KBM-7 (cell line): ENCODE measurements at regions not wholly inside any gene's neighbourhood (a gene's known extent, or its start where the extent isn't known, plus 50 kb on each side); places are given as distances from the start of the nearest gene placed in this dataset.
"Not testable (repeated sequence)": the region's sequence is repeated elsewhere in the genome, so short reads cannot be mapped to it uniquely, and the experiment has no call there.

ENCODE experiments used
- DNase-seq: peaks from one replicate; pipeline ENCODE4 v3.0.0-alpha.2; 2015
- in situ Hi-C: fragments of 300-500 bp; cut with MboI; formaldehyde crosslinking; loops from 2 replicates; pipeline ENCODE4 v1.14.3; 2020; ENCODE audit warnings: low sequenced_read_pairs, low pct_unique_long_range_greater_than_20kb, mixed read lengths

DNA sequence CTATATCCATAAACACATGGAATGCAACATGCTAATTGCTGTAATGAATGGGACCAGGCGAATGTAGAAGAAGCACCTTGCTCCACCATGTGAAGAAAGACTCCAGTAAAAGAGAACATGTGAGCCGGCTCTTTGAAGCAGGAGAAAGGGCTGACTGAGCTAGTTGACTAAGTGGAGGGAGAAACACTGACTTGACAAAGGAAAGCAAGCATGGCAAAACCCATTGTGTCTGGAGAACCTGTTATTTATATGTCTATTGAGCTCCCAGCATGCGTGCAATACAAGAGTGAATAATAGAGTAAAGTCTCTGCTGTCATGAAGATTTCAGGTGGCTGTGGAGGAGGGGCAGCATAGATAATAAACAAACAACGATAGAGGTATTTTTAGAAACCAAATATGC, 559.9 kb downstream of the RAB28 start:
- DNase-seq: no peak
- in situ Hi-C loops: no loop called here

DNA sequence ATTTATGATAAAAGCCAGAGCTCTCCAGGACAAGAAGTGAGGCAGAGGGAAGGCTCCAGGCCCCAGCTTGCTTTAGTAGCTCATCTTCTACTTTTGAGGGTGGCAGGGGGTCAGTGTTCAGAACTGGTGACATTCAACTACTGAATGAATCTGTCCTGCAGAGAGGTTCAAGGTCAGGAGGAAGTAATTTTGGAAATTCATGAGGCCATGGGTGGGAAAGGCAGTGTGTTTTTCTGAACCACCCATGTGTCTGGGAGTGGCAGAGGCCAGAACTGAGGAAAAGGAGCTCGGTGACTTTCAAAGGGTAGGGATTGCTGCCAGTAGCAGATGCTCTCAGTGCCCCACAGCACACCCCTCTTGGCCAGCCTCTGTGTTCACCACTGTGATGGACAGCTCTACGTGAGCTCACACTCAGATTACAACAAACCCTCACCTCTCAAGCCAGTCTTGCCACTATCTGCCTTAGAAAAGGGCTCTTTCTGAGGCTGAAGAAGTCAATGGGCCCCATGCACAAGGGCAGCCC, 571.2 kb downstream of the RAB28 start:
- in situ Hi-C loops: no loop called here

DNA sequence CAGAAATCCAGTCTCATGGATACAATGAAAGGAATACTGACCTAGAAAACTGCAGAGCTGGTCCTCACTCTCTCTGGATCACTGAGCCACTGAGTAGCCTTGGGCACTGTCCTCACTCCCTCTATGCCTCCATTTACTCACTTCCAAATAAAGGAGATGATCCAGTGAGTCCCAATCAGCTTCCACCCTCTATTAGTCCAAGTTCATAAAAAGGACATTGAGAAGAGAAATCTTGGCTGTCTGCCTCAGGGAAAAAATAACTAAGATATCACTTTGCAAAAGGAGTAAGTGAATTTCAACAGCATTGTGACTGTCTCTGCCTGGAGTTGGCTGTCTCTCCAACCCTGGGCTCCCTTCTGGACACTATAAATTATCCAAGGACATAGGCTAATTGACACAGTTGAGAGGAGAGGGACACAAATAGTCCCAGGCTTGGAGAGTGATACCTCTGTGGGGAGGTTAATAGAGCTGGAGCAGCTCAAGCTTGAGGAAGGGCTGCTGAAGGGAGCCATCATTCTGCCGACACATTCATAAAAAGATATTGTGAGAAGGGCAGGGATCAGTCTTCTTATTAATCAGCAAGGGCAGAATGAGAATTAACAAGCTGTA, 572.3 kb downstream of the RAB28 start:
- in situ Hi-C loops: no loop called here

More for the DNA sequence above, 571.2 kb downstream of the RAB28 start:
- DNase-seq: no peak

DNA sequence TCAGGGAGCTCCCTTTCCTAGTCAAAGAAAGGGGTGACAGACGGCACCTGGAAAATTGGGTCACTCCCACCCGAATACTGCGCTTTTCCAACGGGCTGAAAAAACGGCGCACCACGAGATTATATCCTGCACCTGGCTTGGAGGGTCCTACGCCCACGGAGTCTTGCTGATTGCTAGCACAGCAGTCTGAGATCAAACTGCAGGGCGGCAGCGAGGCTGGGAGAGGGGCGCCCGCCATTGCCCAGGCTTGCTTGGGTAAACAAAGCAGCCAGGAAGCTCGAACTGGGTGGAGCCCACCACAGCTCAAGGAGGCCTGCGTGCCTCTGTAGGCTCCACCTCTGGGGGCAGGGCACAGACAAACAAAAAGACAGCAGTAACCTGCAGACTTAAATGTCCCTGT, 580.5 kb downstream of the RAB28 start:
- in situ Hi-C loops, DNase-seq: not testable (repeated sequence)

More for the DNA sequence above, 572.3 kb downstream of the RAB28 start:
- no peak for DNase-seq

DNA sequence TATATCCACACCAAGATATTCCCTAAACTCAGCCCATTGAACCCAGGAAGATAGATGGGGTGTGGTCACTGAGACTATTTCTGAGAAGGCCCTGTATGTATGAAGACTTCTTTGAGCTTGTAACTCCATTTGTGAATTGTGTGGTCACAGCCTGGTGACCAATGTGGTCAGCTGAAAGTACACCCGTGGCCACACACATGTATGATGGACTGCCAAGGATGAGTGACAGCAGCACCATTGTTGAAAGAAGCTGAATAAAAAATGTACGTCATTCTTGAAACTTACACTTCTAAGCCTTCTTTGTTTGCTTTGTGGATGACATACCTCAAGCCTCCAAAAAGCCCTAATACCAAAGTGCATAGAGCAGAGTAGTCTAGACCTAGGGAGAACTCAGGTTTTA, 581.4 kb downstream of the RAB28 start:
- in situ Hi-C loops: no loop called here
- DNase-seq: no peak

DNA sequence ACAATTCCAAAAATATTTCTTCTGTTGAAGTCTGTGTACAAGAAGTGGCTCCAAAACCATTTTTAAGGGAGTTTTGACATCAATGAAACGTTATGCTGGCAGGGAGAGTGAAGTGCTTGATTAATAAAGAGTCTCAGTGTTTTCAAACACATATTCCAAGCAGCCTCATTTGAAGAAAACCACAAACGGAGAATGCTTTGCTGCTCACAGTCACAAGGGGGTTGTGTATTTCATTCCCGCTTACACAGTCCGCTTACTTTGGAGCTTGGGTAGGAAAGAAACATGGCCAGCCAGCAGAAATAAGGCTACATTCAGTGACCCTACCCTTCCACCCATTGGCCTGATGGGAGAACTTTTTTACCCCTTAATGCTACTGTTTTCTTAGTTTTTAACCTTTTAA, 586.2 kb downstream of the RAB28 start:
- no peak for DNase-seq
- in situ Hi-C loops: no loop called here

DNA sequence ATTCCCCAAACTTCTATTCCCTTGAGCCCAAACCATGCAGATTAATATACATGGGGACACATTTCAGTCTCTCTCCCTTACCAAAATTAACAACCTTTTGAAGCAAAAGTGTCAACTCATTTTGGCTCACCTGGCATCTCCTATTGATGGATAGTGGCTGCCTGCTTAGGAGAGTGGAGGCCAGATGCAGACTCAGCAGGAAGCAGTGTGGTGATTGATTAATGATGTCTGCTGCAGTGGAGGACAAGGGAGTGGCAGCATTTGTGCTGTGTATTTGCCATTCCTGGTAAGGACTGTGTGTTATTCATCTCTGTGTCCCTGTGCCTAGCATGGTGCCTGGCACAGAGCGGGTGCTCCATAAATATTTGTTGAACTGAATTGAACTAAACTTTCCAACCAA, 590.1 kb downstream of the RAB28 start:
- no peak for DNase-seq
- in situ Hi-C loops: no loop called here

DNA sequence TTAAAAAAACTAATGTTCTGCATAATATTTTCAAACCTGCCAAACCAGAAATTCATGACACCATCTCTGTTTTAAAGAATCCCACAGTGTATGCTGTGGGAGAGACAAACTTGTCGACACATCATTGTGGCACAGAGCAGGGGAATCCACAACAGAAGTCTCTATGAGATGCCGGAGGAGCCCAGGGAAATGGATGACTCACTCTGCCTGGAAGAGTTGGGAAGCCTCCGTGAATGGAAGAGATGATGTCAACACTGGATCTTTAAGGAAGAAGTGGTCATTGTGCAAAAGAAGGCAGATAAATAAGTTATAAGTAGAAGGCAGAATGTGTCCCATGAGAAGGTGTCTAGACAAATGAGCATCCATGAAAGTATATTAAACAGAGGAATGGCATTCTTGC, 595.1 kb downstream of the RAB28 start:
- no peak for DNase-seq
- in situ Hi-C loops: no loop called here

DNA sequence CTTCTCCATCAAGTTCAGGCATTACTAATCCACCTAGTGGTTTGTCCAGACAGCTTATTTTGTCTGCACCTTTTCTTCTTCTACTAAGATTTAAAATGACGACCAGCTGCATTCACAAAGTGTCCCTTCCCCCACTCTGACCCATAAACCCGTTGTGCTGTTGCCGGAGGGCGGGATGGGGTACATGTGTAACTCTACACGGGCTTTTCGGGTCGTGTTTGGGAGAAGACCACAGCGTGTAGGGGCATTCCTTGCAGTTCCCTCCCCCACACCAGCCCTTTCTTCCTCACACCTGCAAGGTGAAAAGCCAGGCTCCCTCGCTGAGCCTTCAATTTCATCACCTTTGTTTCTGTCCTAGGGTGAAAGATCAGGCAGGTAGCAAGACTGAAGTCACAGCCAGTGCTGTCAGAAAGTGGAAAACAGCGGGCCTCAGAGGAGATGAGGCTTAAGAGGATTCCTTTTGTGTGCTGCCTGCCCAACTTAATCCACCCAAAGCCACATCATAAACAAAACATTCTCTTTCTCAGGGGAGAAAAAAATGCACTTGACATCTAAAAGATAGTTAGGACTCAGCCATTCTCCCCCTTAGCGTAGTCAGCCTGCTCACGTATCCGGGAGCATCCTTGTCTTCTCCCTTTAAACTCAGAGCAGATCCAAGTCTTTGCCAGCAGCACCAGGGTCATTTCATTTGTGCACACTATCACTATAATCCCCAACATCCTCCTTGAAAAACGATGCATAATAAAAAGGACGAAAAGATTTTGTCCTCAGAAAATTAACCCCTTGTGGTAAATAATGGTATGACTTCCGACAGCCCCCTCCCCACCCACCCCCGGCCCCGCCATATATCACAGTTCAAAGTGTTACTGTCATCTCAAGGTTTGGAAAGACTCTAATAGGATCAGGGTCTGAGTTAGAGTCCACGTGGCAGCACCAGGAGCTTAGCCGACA, 599.0 kb downstream of the RAB28 start:
- no peak for DNase-seq
- in situ Hi-C loops: no loop called here

DNA sequence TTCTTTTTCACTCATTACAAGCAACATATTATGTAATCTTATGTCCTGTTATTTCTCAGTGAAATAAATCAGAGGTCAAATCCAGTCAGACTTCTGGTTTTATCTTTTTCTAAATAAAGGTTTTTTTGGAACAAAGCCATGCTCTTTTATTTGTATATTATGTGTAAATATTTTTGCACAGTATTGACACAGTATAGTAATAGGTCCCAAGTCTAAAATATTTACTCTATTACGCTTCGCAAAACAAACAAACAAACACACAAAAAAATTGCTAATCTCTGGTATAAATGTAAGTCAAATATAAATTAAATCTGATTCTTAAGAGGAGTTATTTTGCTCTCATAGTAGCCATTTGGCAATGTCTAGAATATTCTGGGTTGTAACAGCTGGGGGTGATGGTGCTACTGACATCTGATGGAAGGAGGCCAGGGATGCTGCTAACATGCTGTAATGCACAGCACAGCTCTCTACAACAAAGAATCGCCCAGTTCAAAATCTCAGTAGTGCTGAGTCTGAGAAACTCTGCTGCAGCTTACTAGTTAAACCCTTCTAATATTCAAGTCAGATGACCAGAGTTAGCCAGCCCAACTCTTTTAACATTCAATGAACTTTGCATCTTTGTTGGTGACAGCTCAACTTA, 602.1 kb downstream of the RAB28 start:
- in situ Hi-C loops: no loop called here
- DNase-seq: no peak

DNA sequence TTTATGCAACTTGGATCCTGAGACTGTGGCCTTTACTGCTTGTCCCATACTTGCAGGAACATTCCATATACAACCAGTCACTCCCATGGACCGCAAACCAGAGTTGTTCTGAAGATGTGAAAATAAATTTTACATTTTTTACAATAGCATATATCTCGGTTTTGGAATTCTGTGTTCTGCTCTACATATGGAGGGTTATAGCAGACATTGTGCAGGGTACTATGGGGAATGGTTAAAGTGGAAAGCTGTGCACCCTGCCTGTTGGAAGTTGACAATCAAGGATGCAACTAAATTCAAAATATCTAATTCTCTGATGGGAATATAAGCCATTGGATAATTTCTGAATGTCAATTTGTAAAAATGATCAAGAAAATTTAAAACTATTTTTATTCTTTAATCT, 603.3 kb downstream of the RAB28 start:
- in situ Hi-C loops: no loop called here
- DNase-seq: no peak

DNA sequence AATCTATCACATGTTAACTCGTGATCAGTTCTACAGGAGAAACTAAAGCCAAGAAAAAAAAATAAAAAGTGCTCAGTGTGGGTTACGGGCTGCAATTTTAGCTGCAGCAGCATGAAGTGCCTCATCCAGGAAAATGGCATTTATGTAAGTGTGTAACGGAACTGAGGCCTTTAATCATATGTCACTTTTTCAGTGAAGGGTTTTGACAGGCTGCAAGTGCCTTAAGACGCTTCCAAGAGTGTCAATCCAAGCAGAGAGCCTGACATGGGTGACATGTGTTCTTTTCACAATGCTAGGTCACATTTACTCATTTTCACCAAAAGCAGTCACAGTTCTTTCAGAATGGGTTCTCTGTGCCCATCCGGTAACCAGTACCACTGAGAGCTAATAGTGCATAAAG, 604.6 kb downstream of the RAB28 start:
- in situ Hi-C loops: no loop called here
- DNase-seq: no peak

DNA sequence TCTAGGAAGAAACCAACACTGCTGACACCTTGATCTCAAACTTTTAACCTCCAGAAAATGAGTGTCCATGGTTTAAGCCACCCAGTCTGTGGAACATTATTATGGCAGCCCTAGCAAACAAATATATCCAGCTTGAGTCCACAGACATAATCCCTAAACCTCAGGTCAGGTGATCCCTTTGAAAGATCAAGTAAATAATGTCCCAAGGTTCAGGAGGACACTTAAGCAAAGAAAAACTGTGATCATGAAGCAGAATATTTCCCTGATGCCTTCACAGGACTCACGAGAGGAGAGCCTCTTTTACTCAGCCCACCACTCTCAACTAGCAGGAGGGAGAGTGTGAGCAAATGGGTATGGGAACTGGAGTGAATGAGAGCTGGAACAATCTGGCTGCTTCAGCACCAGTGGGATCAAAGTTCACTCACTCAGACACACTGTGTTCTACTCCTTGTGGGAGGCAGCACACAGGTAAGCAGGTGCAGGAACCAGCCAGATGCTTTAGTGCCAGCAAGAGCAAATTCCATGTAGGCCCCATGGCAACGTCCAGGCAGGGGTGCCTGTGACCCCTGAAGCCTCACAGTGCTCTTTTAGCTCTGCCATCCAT, 608.4 kb downstream of the RAB28 start:
- DNase-seq: no peak
- in situ Hi-C loops: no loop called here

DNA sequence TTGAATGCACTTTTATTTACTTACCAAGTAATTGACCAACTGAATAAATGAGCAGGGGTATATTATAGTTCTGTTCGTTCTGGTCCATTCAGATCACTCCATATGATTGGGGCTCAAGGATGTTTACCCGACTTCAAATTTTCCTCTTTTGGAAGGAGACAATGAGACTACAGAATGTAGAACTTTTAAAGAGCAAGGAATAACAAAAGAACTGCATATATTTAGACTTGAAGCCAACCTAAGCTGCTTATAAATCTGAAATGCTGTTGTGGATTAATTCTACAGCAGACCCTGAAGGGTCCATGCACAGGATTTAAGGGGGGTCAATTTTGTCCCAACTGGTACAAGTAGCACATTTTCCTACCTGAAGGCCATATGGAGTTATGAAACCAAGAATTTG, 610.8 kb downstream of the RAB28 start:
- in situ Hi-C loops: no loop called here
- no peak for DNase-seq

DNA sequence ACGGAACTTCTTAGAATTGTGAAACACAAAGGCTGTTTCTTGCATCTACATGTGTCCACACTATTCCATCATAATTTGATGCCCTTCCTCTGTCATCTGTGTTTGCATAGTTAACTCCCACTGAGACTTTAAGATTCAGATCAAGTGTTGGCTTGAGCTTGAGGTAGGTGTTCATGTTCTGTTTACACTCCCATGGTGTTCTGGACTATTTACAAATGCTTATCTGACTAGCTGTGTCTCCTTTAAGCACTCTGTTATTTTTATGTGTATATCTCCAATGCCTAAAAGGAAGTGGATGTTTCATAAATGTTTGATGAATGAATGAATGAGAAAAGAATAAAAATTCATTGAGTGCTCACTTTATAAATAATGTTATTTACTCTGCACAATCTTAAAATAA, 622.7 kb downstream of the RAB28 start:
- in situ Hi-C loops: no loop called here
- DNase-seq: no peak

DNA sequence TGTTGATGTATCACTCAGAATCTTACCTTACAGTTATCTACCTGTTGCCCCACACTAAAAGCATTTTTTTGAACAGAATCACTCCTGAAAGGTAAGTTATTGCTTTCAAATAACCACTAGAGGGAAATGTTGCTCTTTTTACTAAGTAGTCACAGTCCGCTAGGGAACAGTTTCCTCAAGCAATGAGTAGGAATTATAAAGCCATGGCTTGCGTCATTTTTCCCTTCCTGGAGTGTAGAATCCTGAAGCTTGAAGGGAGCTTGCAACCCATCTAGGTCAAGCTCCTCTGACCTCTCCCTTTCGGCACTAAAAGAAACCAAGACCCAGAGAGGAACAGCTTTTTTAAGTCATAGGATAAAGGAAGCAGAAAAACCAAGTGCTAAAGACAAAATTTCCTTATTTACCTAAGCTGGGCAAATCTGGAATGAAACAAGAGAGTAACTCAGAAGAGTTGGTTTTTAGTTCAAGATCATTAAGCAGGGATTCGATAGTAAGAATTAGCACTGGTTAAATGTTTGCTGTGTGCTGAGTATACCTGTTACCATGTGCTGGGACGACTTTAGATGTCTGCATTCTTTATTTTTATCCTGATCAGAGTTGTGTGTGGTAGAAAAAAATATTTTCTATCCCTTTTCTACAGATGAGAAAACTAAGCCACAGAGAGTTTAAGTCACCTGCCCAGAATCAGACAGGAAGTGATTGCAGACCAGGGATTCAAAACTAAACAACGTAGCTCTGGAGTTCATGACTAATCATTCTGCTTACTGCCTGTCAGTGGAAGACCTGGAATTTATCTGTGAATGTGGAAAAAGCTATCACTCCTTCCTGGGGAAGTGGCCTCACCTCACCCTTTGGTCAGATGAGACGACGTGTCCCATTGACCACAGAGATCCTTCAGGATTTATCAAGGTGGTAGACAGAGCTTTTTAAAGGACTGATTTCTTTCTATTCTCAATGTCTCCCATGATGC, 631.5 kb downstream of the RAB28 start:
- peak; percentile 53 for DNase-seq
- in situ Hi-C loops: no loop called here

DNA sequence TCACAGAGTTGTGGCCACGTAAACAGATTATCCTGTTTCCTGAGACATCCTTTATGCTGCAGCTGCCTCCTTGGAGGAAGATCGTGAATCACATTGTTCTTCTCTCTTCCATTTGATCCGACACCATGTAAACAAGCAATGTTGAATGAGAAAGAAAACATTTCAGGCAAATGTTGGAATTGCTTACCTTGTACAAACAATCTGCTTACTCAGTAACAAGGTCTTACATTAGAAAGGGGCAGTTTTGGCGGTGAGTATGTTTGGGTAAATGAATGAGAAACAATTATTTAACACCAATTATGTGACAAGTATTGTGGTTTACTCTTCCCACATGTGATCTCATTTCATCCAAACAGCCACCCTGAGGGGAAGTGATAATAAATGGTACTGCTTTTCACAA, 637.8 kb downstream of the RAB28 start:
- in situ Hi-C loops: loop anchor here (25.0 kb wide), 1 partner anchor 691 kb away; the partner anchor contains the start of gene NKX3-2
- no peak for DNase-seq

DNA sequence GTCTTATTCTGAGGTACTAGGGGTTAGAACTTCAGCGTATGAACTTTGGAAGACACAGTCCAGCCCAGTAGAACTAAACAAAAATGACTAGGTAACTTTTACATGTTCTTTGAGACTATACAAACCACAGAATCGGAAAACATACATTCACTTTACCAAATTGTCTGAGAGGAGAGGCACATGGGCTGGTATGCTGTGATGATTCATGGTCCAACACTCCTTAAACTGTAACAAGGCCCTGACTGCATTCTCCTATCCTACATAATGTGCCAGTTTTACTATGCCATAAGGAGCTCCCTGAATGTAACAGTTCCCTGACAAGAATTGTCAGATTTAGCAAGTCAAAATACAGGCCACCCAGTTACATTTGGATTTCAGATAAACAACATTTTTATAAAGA, 640.0 kb downstream of the RAB28 start:
- no peak for DNase-seq
- in situ Hi-C loops: loop anchor here (25.0 kb wide), 1 partner anchor 693 kb away; the partner anchor contains the start of gene NKX3-2
